ENCODE measurements at regions not wholly inside any gene's neighbourhood (a gene's known extent, or its start where the extent isn't known, plus 50 kb on each side); places are given as distances from the start of the nearest gene placed in this dataset.

- no peak for TF ChIP-seq CTCF (IDR thresholded peaks at IDR 0.05; ENCODE audit: insufficient read depth, low read length, poor library complexity, severe bottlenecking)
- no peak for TF ChIP-seq EZH2phosphoT487 (conservative IDR thresholded peaks at IDR 0.05; ENCODE audit: low read length)
Observed at GRCh38 chr6:140779341-140779740, 1353.4 kb upstream of the GJE1 start.
